ENCODE measurements at regions not wholly inside any gene's neighbourhood (a gene's known extent, or its start where the extent isn't known, plus 50 kb on each side); places are given as distances from the start of the nearest gene placed in this dataset.

GRCh38 chr16:79407461-79408135 lies 192.9 kb downstream of the MAF start:
- no peak overlapping the region for H3K4me3 ChIP-seq (ENCODE audit: low read depth, low read length)
- TF ChIP-seq CTCF (conservative IDR thresholded peaks at IDR 0.05; ENCODE audit: low read depth, low read length), result no peak
- DNase-seq (ENCODE audit: low read depth), result no peak

GRCh38 chr16:79407005-79407404 lies 193.5 kb downstream of the MAF start:
- H3K4me3 ChIP-seq (ENCODE audit: low read depth, low read length), result no peak overlapping the region
- TF ChIP-seq CTCF (conservative IDR thresholded peaks at IDR 0.05; ENCODE audit: low read depth, low read length), result no peak
- DNase-seq (ENCODE audit: low read depth), result no peak

GRCh38 chr16:79404571-79404970 lies 196.0 kb downstream of the MAF start:
- H3K4me3 ChIP-seq (ENCODE audit: low read depth, low read length), result no peak overlapping the region
- no peak for TF ChIP-seq CTCF (conservative IDR thresholded peaks at IDR 0.05; ENCODE audit: low read depth, low read length)
- DNase-seq (ENCODE audit: low read depth), result no peak

- H3K4me3 ChIP-seq (ENCODE audit: low read depth, low read length), result no peak overlapping the region
- DNase-seq (ENCODE audit: low read depth), result no peak
These were observed 197.0 kb downstream of the MAF start for GRCh38 chr16:79403534-79403933.

GRCh38 chr16:79402920-79403319 lies 197.6 kb downstream of the MAF start:
- no peak for DNase-seq (ENCODE audit: low read depth)
- H3K4me3 ChIP-seq (ENCODE audit: low read depth, low read length), result no peak overlapping the region
- no peak for TF ChIP-seq CTCF (conservative IDR thresholded peaks at IDR 0.05; ENCODE audit: low read depth, low read length)

More at GRCh38 chr16:79403534-79403933, 197.0 kb downstream of the MAF start:
- no peak for TF ChIP-seq CTCF (conservative IDR thresholded peaks at IDR 0.05; ENCODE audit: low read depth, low read length)

GRCh38 chr16:79402356-79402755 lies 198.2 kb downstream of the MAF start:
- no peak for TF ChIP-seq CTCF (conservative IDR thresholded peaks at IDR 0.05; ENCODE audit: low read depth, low read length)
- H3K4me3 ChIP-seq (ENCODE audit: low read depth, low read length), result no peak overlapping the region
- no peak for DNase-seq (ENCODE audit: low read depth)

- no peak for DNase-seq (ENCODE audit: low read depth)
- no peak overlapping the region for H3K4me3 ChIP-seq (ENCODE audit: low read depth, low read length)
- TF ChIP-seq CTCF (conservative IDR thresholded peaks at IDR 0.05; ENCODE audit: low read depth, low read length), result no peak
These were observed 198.8 kb downstream of the MAF start for GRCh38 chr16:79401782-79402181.

All from epithelial cell of proximal tubule (primary cell).